22Rv1 (cell line): ENCODE measurements at regions not wholly inside any gene's neighbourhood (a gene's known extent, or its start where the extent isn't known, plus 50 kb on each side); places are given as distances from the start of the nearest gene placed in this dataset.

Source experiments
- CTCF ChIP-seq: fragments of 450-650 bp; IDR thresholded peaks from 2 replicates; pipeline ENCODE4 v1.5.1; 2017; ENCODE audit warnings: mild to moderate bottlenecking
- ZFX ChIP-seq: fragments of 450-650 bp; IDR thresholded peaks from 2 replicates; pipeline ENCODE4 v1.6.1; 2017; ENCODE audit warnings: antibody characterized with exemption, borderline replicate concordance

GRCh38 chr13:99690426-99691174 is 189.3 kb downstream of the TM9SF2 start:
- TF ChIP-seq CTCF: no peak
- no peak for TF ChIP-seq ZFX
